GM23248 (cell line): ENCODE measurements at regions not wholly inside any gene's neighbourhood (a gene's known extent, or its start where the extent isn't known, plus 50 kb on each side); places are given as distances from the start of the nearest gene placed in this dataset.

Source experiments
- EZH2 ChIP-seq: fragments of 200-600 bp; sonication (generic); IDR thresholded peaks from 2 replicates; pipeline ENCODE4 v1.6.1; 2018; ENCODE audit warnings: antibody characterized with exemption, mild to moderate bottlenecking; ENCODE audit not compliant: insufficient read depth, poor library complexity, severe bottlenecking
- EZH2phosphoT487 ChIP-seq: fragments of 200-600 bp; sonication (generic); IDR thresholded peaks from 2 replicates; pipeline ENCODE4 v1.6.1; 2018; ENCODE audit warnings: antibody characterized with exemption, moderate library complexity, mild to moderate bottlenecking, low read depth; ENCODE audit not compliant: insufficient read depth

DNA sequence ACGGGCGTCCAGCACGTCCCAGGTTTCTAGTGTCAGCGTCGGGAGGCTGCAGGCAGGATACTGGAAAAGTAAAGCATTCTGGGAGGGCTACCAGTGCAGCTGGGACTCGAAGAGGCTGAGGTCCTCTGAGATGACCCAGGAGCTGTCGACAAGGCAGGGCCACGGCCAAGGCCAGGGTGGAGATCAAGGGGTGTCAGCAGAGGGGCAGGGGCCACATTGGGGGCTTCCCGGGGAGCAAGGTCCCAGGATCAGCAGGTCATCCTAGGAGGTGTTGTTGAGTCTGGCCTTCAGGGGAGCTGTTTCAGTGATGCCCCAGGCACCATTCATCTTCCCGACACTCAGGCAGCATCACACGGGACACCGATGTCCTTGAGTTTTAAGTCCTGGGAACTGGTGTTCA lies 377.8 kb upstream of the SFSWAP start:
- TF ChIP-seq EZH2 (no peak), EZH2phosphoT487 (no peak)
